OCI-LY3 (cell line): ENCODE measurements at regions not wholly inside any gene's neighbourhood (a gene's known extent, or its start where the extent isn't known, plus 50 kb on each side); places are given as distances from the start of the nearest gene placed in this dataset.
A peak's percentile ranks its signal among the peaks of the same experiment; 100 is the strongest.
"Not testable (repeated sequence)": the region's sequence is repeated elsewhere in the genome, so short reads cannot be mapped to it uniquely, and the experiment has no call there.

Source experiments
- H2AFZ ChIP-seq: fragments of 200-600, 300-600 bp; shearing (Covaris generic); 2 replicates; pipeline ENCODE4 v1.6.0; 2014; ENCODE audit warnings: antibody characterized with exemption, low read depth, low read length
- H3K27ac ChIP-seq: fragments of 200-600, 300-600 bp; sonication (generic); 2 replicates; pipeline ENCODE4 v1.5.1; 2014; ENCODE audit warnings: mild to moderate bottlenecking, low read length, moderate library complexity, mixed read lengths
- H3K27me3 ChIP-seq: fragments of 200-600, 300-600 bp; sonication (generic); 2 replicates; pipeline ENCODE4 v1.6.1; 2014; ENCODE audit warnings: low read depth, low read length, mixed read lengths
- H3K36me3 ChIP-seq: fragments of 200-600, 300-600 bp; sonication (generic); replicated peaks from 2 replicates; pipeline ENCODE3; 2014; ENCODE audit warnings: low read depth, low read length, mixed read lengths
- H3K4me1 ChIP-seq: fragments of 300-600, 200-600 bp; sonication (generic); 2 replicates; pipeline ENCODE4 v1.6.1; 2014; ENCODE audit warnings: low read length, mixed read lengths
- H3K4me2 ChIP-seq: fragments of 200-600, 300-600 bp; sonication (generic); 2 replicates; pipeline ENCODE4 v1.6.1; 2014; ENCODE audit warnings: low read length, mixed read lengths
- H3K4me3 ChIP-seq: fragments of 300-600, 200-600 bp; sonication (generic); 2 replicates; pipeline ENCODE4 v1.5.1; 2014; ENCODE audit warnings: antibody characterized with exemption, mild to moderate bottlenecking, low read length, moderate library complexity
- H3K79me2 ChIP-seq: fragments of 300-600, 200-600 bp; shearing (Covaris generic); 2 replicates; pipeline ENCODE4 v1.6.1; 2014; ENCODE audit warnings: mild to moderate bottlenecking, low read length, mixed read lengths
- H3K9ac ChIP-seq: fragments of 300-600, 200-600 bp; shearing (Covaris generic); 2 replicates; pipeline ENCODE4 v1.6.0; 2014; ENCODE audit warnings: mild to moderate bottlenecking, low read length, moderate library complexity
- H3K9me3 ChIP-seq: fragments of 200-600, 300-600 bp; shearing (Covaris generic); 2 replicates; pipeline ENCODE4 v1.6.1; 2014; ENCODE audit warnings: low read length, mixed read lengths; ENCODE audit not compliant: insufficient read depth
- H4K20me1 ChIP-seq: fragments of 200-600, 300-600 bp; sonication (generic); 2 replicates; pipeline ENCODE4 v1.6.1; 2016; ENCODE audit warnings: low read length, mixed read lengths; ENCODE audit not compliant: insufficient read depth
- EZH2phosphoT487 ChIP-seq: fragments of 200-600 bp; shearing (Covaris generic); IDR thresholded peaks from 2 replicates; pipeline ENCODE4 v1.6.1; 2018; ENCODE audit warnings: antibody characterized with exemption, mixed run types, low read depth
- TF ChIP-seq, protein P1 (sequence below): fragments of 200-600, 300-600 bp; sonication (generic); IDR thresholded peaks from 2 replicates; pipeline ENCODE4 v1.5.1; 2014; ENCODE audit warnings: antibody characterized with exemption, low read length, low read depth

DNA sequence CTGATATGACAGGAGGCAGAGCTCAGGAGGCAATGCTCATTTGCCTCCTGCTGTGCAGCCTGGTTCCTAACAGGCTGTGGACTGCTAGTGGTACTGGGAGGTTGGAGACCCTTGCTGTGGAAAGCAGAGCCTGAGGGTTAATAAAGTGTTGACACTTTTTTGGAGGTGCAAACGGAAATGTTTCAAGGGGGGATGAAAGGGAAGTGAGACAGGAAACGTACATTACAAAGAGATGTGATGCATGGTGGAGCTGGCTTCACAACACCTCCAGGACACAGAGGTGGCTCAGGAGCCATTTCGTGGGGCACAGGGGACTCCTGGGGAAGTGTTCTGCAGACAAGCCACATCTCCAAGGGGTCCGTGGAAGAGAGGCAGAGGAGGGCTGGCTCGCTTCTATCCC lies 137.6 kb upstream of the SVIL start:
- Histone ChIP-seq H3K27me3 (no peaks in the 10 kb centered on the region), H3K36me3 (no peaks in the 10 kb centered on the region), H4K20me1 (no peaks in the 10 kb centered on the region), H2AFZ (no peak overlapping the region), H3K4me3 (no peak overlapping the region), H3K9ac (no peak overlapping the region), H3K27ac (no peak overlapping the region), H3K79me2 (no peaks in the 10 kb centered on the region), H3K9me3 (no peaks in the 10 kb centered on the region), H3K4me2 (peak overlapping the region; percentile 12; the same call in 1 of the 2 replicates), H3K4me1 (peaks cover 7% of the 10 kb centered on the region; the same call in 1 of the 2 replicates)
- no peak for TF ChIP-seq EZH2phosphoT487
- TF ChIP-seq, protein P1, sequence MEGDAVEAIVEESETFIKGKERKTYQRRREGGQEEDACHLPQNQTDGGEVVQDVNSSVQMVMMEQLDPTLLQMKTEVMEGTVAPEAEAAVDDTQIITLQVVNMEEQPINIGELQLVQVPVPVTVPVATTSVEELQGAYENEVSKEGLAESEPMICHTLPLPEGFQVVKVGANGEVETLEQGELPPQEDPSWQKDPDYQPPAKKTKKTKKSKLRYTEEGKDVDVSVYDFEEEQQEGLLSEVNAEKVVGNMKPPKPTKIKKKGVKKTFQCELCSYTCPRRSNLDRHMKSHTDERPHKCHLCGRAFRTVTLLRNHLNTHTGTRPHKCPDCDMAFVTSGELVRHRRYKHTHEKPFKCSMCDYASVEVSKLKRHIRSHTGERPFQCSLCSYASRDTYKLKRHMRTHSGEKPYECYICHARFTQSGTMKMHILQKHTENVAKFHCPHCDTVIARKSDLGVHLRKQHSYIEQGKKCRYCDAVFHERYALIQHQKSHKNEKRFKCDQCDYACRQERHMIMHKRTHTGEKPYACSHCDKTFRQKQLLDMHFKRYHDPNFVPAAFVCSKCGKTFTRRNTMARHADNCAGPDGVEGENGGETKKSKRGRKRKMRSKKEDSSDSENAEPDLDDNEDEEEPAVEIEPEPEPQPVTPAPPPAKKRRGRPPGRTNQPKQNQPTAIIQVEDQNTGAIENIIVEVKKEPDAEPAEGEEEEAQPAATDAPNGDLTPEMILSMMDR: no peak

DNA sequence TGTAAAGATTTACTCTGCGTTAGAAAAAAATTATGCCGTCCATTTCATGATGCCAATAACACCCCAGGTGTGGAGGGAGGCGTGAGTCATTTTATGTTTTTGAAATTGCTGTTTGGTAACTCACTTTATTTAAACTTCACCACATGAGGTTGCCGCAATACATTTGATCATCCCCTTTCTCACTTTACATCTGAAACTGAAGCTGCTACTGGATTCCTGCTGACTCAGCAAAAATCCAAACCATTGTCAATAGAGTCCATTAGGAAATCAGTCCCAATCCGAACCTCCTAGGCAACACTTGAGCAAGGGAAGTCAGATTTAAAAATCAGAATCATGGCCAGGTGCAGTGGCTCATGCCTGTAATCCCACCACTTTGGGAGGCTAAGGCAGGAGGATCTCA lies 136.6 kb upstream of the SVIL start:
- Histone ChIP-seq H3K9me3 (no peaks in the 10 kb centered on the region), H3K4me1 (peaks cover 7% of the 10 kb centered on the region; the same call in 1 of the 2 replicates), H4K20me1 (no peaks in the 10 kb centered on the region), H3K4me3 (no peak overlapping the region), H2AFZ (no peak overlapping the region), H3K79me2 (no peaks in the 10 kb centered on the region), H3K4me2 (no peak overlapping the region), H3K9ac (no peak overlapping the region), H3K36me3 (no peaks in the 10 kb centered on the region), H3K27ac (no peak overlapping the region), H3K27me3 (no peaks in the 10 kb centered on the region)
- TF ChIP-seq, protein P1: no peak
- no peak for TF ChIP-seq EZH2phosphoT487

DNA sequence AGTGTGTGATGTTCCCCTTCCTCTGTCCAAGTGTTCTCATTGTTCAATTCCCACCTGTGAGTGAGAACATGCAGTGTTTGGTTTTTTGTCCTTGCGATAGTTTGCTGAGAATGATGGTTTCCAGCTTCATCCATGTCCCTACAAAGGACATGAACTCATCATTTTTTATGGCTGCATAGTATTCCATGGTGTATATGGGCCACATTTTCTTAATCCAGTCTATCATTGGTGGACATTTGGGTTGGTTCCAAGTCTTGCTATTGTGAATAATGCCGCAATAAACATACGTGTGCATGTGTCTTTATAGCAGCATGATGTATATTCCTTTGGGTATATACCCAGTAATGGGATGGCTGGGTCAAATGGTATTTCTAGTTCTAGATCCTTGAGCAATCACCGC lies 134.5 kb upstream of the SVIL start:
- H4K20me1 ChIP-seq, H3K27me3 ChIP-seq, H3K4me1 ChIP-seq, H3K36me3 ChIP-seq, H2AFZ ChIP-seq, H3K4me2 ChIP-seq, H3K9ac ChIP-seq, H3K4me3 ChIP-seq, H3K79me2 ChIP-seq, H3K9me3 ChIP-seq, H3K27ac ChIP-seq: not testable (repeated sequence)

DNA sequence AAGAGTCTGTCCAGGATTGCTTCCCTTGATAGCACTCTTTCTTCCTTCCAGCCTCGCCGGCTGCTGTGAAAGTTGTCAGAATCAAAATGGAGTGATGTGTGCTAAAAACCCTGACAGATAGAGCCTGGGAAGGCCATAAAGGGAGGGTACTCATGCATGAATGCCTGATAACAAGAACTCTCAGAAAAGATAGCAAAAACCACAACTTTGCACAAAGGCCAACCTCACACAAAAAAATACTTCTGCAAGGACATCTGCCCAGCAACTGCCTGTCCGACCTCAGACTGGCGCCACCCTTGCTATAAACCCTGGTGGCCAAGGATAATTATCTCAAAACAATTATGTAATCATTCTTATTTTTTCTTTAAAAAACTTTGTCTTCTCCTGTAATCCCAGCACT lies 133.2 kb upstream of the SVIL start:
- Histone ChIP-seq H2AFZ (no peak overlapping the region), H3K27ac (no peak overlapping the region), H3K4me2 (no peak overlapping the region), H3K79me2 (no peaks in the 10 kb centered on the region), H3K4me1 (peaks cover 7% of the 10 kb centered on the region; the same call in 1 of the 2 replicates), H3K27me3 (no peaks in the 10 kb centered on the region), H3K9me3 (no peaks in the 10 kb centered on the region), H3K4me3 (no peak overlapping the region), H3K9ac (no peak overlapping the region), H4K20me1 (no peaks in the 10 kb centered on the region), H3K36me3 (no peaks in the 10 kb centered on the region)
- TF ChIP-seq, protein P1: no peak
- TF ChIP-seq EZH2phosphoT487: no peak

DNA sequence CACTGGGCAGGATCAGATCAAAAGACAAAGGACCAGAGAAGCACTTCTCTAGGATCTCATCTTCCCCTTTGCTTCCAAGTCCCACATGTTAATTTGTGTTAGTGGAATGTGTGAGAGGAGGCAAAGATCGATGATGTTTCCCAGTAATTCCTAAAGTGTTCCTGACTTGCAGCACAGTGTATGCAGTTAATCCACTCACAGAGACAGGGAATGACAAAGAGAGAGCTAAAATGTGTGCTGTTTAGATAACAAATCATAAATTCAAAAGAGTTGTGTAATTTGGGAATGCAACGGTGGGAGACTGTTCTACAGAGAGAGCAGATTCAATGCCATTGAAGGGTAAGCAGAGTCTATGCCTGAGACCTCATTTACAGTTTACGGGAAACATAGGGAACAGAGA lies 132.0 kb upstream of the SVIL start:
- H3K4me3 ChIP-seq: no peak overlapping the region
- H3K27ac ChIP-seq: no peak overlapping the region
- H3K27me3 ChIP-seq: no peaks in the 10 kb centered on the region
- no peaks in the 10 kb centered on the region for H3K4me1 ChIP-seq
- no peak overlapping the region for H2AFZ ChIP-seq
- H4K20me1 ChIP-seq: no peaks in the 10 kb centered on the region
- no peaks in the 10 kb centered on the region for H3K79me2 ChIP-seq
- H3K4me2 ChIP-seq: no peak overlapping the region
- no peak overlapping the region for H3K9ac ChIP-seq
- no peaks in the 10 kb centered on the region for H3K9me3 ChIP-seq
- H3K36me3 ChIP-seq: no peaks in the 10 kb centered on the region
- TF ChIP-seq EZH2phosphoT487: no peak
- TF ChIP-seq, protein P1: no peak
